C4-2B (cell line): ENCODE measurements at regions not wholly inside any gene's neighbourhood (a gene's known extent, or its start where the extent isn't known, plus 50 kb on each side); places are given as distances from the start of the nearest gene placed in this dataset.

ENCODE experiments used
- CTCF ChIP-seq: fragments of 450-650 bp; conservative IDR thresholded peaks from 2 replicates; pipeline ENCODE4 v1.5.1; 2017; ENCODE audit warnings: mild to moderate bottlenecking
- ZFX ChIP-seq: fragments of 450-650 bp; IDR thresholded peaks from 2 replicates; pipeline ENCODE4 v1.6.1; 2017

GRCh38 chrX:99795495-99795894, 614.6 kb downstream of the PCDH19 start:
- TF ChIP-seq CTCF (peak; percentile 34), ZFX (no peak)
